Amygdala (tissue), 56 donors: ENCODE measurements at regions not wholly inside any gene's neighbourhood (a gene's known extent, or its start where the extent isn't known, plus 50 kb on each side); places are given as distances from the start of the nearest gene placed in this dataset.

Experiments
- DNase-seq, 56 donors: peaks; one replicate each; lab custom pipeline; 2025; lab: John Stamatoyannopoulos, UW

DNA sequence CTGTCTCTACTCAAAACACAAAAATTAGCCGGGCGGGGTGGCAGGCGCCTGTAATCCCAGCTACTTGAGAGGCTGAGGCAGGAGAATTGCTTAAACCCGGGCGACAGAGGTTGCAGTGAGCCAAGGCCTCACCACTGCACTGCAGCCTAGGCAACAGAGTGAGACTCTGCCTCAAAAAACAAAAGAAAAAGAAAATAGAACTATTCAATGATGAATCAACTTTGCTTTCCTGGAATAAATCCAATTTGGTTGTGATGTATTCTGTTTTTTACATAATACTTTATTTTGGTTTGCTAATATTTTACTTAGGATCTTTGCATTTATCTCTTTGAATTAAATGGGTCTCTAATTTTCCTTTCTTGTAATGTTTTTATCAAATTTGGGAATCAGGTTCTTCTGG is 86.3 kb upstream of the MBOAT2 start:
- no peak for DNase-seq

GRCh38 chr2:9087121-9087681 is 83.7 kb upstream of the MBOAT2 start:
- DNase-seq: no peak

DNA sequence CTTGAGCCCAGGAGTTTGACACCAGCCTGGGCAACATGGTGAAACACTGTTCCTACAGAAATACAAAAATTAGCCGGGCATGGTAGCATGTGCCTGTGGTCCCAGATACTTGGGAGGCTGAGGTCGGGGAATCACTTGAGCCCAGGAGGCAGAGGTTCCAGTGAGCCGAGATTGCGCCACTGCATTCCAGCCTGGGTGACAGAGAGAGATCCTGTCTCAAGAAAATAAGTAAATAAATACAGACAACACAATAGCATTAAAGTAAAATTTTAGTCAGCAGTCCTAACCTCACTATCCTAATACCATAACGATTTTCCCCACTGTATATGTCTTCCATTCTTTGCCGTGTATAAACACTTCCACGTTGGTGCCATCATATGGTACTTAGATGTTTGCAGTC is 83.0 kb upstream of the MBOAT2 start:
- no peak for DNase-seq

GRCh38 chr2:9085353-9085752 is 81.9 kb upstream of the MBOAT2 start:
- DNase-seq: no peak

GRCh38 chr2:9083287-9083686 is 79.8 kb upstream of the MBOAT2 start:
- no peak for DNase-seq

- DNase-seq: no peak
These were observed 78.7 kb upstream of the MBOAT2 start for GRCh38 chr2:9082158-9082557.

- no peak for DNase-seq
These were observed 78.3 kb upstream of the MBOAT2 start for GRCh38 chr2:9081750-9082149.

- DNase-seq: no peak
These were observed 74.9 kb upstream of the MBOAT2 start for GRCh38 chr2:9078405-9078804.

GRCh38 chr2:9077691-9078090 is 74.2 kb upstream of the MBOAT2 start:
- DNase-seq: no peak

DNA sequence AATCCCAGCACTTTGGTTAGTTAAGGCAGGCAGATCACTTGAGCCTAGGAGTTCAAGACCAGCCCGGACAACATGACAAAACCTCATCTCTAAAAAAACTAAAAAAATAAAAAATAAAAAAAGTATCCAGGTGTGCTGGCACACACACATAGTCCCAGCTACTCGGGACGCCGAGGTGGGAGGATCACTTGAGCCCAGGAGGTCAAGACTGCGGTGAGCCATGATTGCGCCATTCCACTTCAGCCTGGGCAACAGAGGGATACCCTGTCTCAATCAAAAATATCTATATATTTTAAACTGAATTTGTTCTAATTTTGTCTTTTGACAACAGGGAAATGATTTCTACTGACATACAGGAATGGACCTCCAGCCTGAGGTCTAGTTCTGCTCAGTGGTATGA is 73.3 kb upstream of the MBOAT2 start:
- no peak for DNase-seq

GRCh38 chr2:9076210-9076609 is 72.7 kb upstream of the MBOAT2 start:
- DNase-seq: no peak

DNA sequence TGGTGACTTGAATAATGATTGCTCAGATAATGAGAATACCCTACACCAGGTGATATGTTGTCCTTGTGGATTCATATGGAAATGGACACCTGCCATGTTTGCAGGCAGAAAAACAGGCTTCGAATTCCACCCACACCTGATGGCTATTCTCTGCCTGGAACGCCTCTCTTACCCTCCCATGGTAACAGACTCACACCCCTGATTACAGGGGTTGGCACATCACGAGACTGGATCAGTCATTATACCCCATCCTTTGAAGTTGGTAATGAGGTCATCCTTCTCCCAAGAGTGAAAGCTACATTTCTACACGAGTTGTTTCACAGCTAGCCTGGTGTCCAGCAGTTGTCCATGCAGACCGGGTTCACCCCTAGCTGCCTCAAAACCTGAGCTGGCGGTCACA is 71.4 kb upstream of the MBOAT2 start:
- DNase-seq: no peak

- no peak for DNase-seq
These were observed 68.2 kb upstream of the MBOAT2 start for GRCh38 chr2:9071584-9072124.

- DNase-seq: no peak
These were observed 67.5 kb upstream of the MBOAT2 start for GRCh38 chr2:9071032-9071431.

GRCh38 chr2:9069543-9069942 is 66.1 kb upstream of the MBOAT2 start:
- no peak for DNase-seq

DNA sequence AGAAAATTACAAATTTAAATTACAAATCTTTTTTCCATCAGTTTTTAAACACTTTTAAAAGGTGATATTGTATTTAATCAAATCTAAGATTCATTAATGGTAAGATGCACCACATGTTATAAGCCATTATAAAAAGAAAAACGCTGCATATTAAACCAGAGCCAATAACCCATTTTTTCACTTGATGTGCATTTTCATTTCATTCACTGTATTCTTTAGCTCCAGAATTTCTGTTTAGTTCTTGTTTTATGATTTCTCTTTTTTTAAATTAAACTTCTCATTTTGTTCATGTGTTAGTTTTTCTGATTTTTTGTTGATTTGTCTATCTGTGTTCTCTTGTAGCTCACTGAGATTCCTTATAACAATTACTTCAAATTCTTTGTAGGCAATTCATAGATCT is 62.4 kb upstream of the MBOAT2 start:
- DNase-seq: no peak

- DNase-seq: no peak
These were observed 59.6 kb upstream of the MBOAT2 start for GRCh38 chr2:9063023-9063606.

- DNase-seq: no peak
These were observed 57.3 kb upstream of the MBOAT2 start for GRCh38 chr2:9060819-9061218.

DNA sequence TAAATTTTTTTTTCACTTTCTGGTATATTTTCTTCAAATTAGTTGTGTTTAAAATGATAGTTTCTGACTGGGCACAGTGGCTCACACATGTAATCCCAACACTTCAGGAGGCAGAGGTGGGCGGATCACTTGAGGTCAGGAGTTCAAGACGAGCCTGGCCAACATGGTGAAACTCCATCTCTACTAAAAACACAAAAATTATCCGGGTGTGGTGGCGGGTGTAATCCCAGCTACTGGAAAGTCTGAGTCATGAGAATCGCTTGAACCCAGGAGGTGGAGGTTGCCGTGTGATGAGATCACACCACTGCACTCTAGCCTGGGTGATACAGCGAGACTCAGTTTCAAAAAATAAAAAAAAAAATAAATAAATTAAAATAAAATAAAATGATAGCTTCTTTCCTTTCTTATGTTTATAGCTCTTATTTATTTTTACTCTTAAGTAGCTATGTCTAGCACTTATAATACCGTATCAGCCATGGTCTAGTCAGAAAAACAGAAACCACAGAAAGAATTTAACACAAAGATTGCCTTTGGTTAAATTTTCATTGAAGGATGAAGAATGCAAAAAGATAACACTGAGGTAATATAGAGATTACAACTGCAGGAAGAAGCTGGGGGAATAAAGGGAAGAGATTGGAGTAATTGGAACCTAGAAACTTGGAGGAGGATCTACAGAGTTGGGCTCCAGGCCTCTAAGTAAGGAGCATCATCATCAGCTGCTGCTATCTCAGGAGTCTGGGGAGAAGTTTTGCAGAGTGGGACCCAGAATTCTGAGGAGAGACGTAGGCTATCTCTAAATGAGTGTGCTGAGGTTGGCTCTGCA is 54.7 kb upstream of the MBOAT2 start:
- DNase-seq: no peak

GRCh38 chr2:9055471-9055870 is 52.0 kb upstream of the MBOAT2 start:
- no peak for DNase-seq

GRCh38 chr2:9053534-9053931 is 50.0 kb upstream of the MBOAT2 start:
- no peak for DNase-seq
